HL-60 (cell line): ENCODE measurements at regions not wholly inside any gene's neighbourhood (a gene's known extent, or its start where the extent isn't known, plus 50 kb on each side); places are given as distances from the start of the nearest gene placed in this dataset.
"Not testable (repeated sequence)": the region's sequence is repeated elsewhere in the genome, so short reads cannot be mapped to it uniquely, and the experiment has no call there.

Experiments
- DNase-seq, 2 experiments: peaks; one replicate each; pipeline ENCODE4 v3.0.0-alpha.2; 2010 to 2020; ENCODE audit warnings: low read depth in 1 of 2, low spot score in 1 of 2
- H3K27ac ChIP-seq: fragments of 250-450 bp; sonication (Bioruptor Pico); replicated peaks from 2 replicates; pipeline ENCODE4 v1.5.1; 2020; ENCODE audit warnings: mild to moderate bottlenecking, moderate library complexity
- H3K27me3 ChIP-seq: fragments of 250-450 bp; sonication (Bioruptor Pico); 2 replicates; pipeline ENCODE4 v1.5.1; 2021; ENCODE audit warnings: mild to moderate bottlenecking, moderate library complexity; ENCODE audit not compliant: insufficient read depth, poor library complexity, severe bottlenecking
- H3K4me3 ChIP-seq: replicated peaks from 2 replicates; pipeline ENCODE4 v1.5.1; 2011; ENCODE audit warnings: mild to moderate bottlenecking, control low read depth, low read length; ENCODE audit not compliant: insufficient read depth
- CTCF ChIP-seq: IDR thresholded peaks from one replicate; pipeline ENCODE4 v1.5.1; 2011; ENCODE audit warnings: low read length, control low read depth, inconsistent platforms; ENCODE audit not compliant: insufficient read depth
- GABPA ChIP-seq: IDR thresholded peaks from 2 replicates; pipeline ENCODE4 v1.6.1; 2012; ENCODE audit warnings: low read depth
- POLR2AphosphoS5 ChIP-seq: IDR thresholded peaks from 2 replicates; pipeline ENCODE4 v1.6.1; 2012; ENCODE audit warnings: low read depth
- REST ChIP-seq: IDR thresholded peaks from 2 replicates; pipeline ENCODE4 v1.6.1; 2012; ENCODE audit warnings: low read depth; ENCODE audit not compliant: insufficient replicate concordance
- SPI1 ChIP-seq: IDR thresholded peaks from 2 replicates; pipeline ENCODE4 v1.6.1; 2012; ENCODE audit warnings: low read depth, mild to moderate bottlenecking, borderline replicate concordance

GRCh38 chrX:51158231-51158630 lies 174.4 kb upstream of the NUDT10 start:
- no peak overlapping the region for H3K4me3 ChIP-seq
- no peak for TF ChIP-seq POLR2AphosphoS5
- no peak for TF ChIP-seq CTCF
- TF ChIP-seq REST = no peak
- TF ChIP-seq SPI1 = no peak
- TF ChIP-seq GABPA = no peak
- no peaks in the 10 kb centered on the region for H3K27me3 ChIP-seq
- no peak overlapping the region for H3K27ac ChIP-seq
- DNase-seq = no peak

DNA sequence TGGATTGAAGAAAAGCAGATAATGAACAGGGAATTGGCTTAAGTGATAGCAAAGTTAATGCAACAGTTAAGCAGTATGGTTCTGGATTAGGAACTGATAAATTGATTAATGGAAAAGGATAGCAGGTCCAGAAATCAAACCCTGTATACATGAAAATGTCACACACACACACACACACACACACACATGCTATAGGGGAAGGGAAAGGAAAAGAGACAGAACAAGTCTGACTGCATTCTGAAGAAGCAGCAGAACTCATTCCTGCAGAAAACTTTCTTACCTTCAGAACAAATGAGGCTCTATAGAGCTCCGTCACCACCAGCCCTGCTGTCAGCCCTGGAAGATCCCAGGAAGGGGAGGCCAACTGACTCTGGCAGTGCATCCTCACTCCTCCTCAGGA lies 173.2 kb upstream of the NUDT10 start:
- H3K27ac ChIP-seq, H3K4me3 ChIP-seq, DNase-seq, H3K27me3 ChIP-seq: not testable (repeated sequence)

GRCh38 chrX:51163730-51164129 lies 168.9 kb upstream of the NUDT10 start:
- DNase-seq = no peak
- no peak for TF ChIP-seq POLR2AphosphoS5
- no peak for TF ChIP-seq REST
- TF ChIP-seq GABPA = no peak
- no peak for TF ChIP-seq SPI1
- no peak for TF ChIP-seq CTCF
- no peak overlapping the region for H3K4me3 ChIP-seq
- no peak overlapping the region for H3K27ac ChIP-seq
- H3K27me3 ChIP-seq = no peaks in the 10 kb centered on the region

GRCh38 chrX:51178356-51178900 lies 154.2 kb upstream of the NUDT10 start:
- H3K4me3 ChIP-seq, DNase-seq, H3K27ac ChIP-seq, H3K27me3 ChIP-seq: not testable (repeated sequence)

- H3K27ac ChIP-seq, DNase-seq, H3K27me3 ChIP-seq, H3K4me3 ChIP-seq: not testable (repeated sequence)
Observed at GRCh38 chrX:51179805-51180204, 152.8 kb upstream of the NUDT10 start.

GRCh38 chrX:51182545-51182944 lies 150.1 kb upstream of the NUDT10 start:
- DNase-seq = no peak
- no peak for TF ChIP-seq CTCF
- TF ChIP-seq GABPA = no peak
- TF ChIP-seq REST = no peak
- no peak for TF ChIP-seq POLR2AphosphoS5
- no peak for TF ChIP-seq SPI1
- no peak overlapping the region for H3K27ac ChIP-seq
- H3K4me3 ChIP-seq = no peak overlapping the region
- no peaks in the 10 kb centered on the region for H3K27me3 ChIP-seq
